HepG2 (cell line): ENCODE measurements at regions not wholly inside any gene's neighbourhood (a gene's known extent, or its start where the extent isn't known, plus 50 kb on each side); places are given as distances from the start of the nearest gene placed in this dataset.

Experiments used
- ATAC-seq: fragments of 200-7000 bp; cut with Tn5 transposase; 3 replicates; pipeline ENCODE4 v1.9.1; 2020; ENCODE audit warnings: mild to moderate bottlenecking, moderate library complexity
- BruUV-seq: library from RNA; stranded (reverse); fragments of 400-500 nt; replicated peaks from 2 replicates; lab custom pipeline; 2021; lab: Mats Ljungman, UMichigan
- CTCF ChIA-PET: fragments of 300-600 bp; formaldehyde crosslinking; extraction: SDS; loops from one replicate; lab custom pipeline; 2021; ENCODE audit warnings: low total read pairs, inconsistent platforms, low intra/inter-chr PET ratio; lab: Yijun Ruan, JAX
- POLR2A ChIA-PET: fragments of 350-600 bp; sonication (Branson Sonifier 250); formaldehyde crosslinking; loops from one replicate; lab custom pipeline; 2020; ENCODE audit warnings: antibody characterized with exemption, inconsistent platforms; lab: Yijun Ruan, JAX
- DNase-seq: peaks from one replicate; pipeline ENCODE4 v3.0.0-alpha.2; 2015; ENCODE audit warnings: low spot score
- FAIRE-seq: peaks from 3 replicates; lab custom pipeline; 2011; peaks lifted over from hg19 to GRCh38; lab: Jason Lieb, UNC
- H2AFZ ChIP-seq: one replicate; pipeline ENCODE4 v1.6.1; 2011; ENCODE audit warnings: low read length, inconsistent platforms
- H3K27ac ChIP-seq: fragments of 300-600 bp; 3 replicates; pipeline ENCODE4 v1.8.0; 2011; ENCODE audit warnings: mixed run types, mild to moderate bottlenecking, mixed read lengths, low read length, inconsistent platforms; ENCODE audit not compliant: insufficient read depth; ENCODE audit errors: extremely low read length
- H3K27me3 ChIP-seq, 2 experiments: fragments of 200-600 bp in 1 of 2; 2 replicates in 1 of 2; 3 replicates in 1 of 2; pipeline versions ENCODE4 v1.6.0 to v1.8.0; 2011; ENCODE audit warnings: low read length in 2 of 2, mild to moderate bottlenecking in 2 of 2, moderate library complexity in 2 of 2, inconsistent platforms in 1 of 2; ENCODE audit not compliant: insufficient read depth in 2 of 2, control insufficient read depth in 1 of 2
- H3K36me3 ChIP-seq, 2 experiments: fragments of 200-600 bp in 1 of 2; replicated peaks in 1 of 2; 2 replicates in 1 of 2; 3 replicates in 1 of 2; pipeline versions ENCODE4 v1.5.1 to v1.8.0; 2011; ENCODE audit warnings: low read length in 2 of 2, inconsistent platforms in 1 of 2; ENCODE audit not compliant: insufficient read depth in 2 of 2, control insufficient read depth in 1 of 2
- H3K4me1 ChIP-seq: 2 replicates; pipeline ENCODE4 v1.5.1; 2012; ENCODE audit warnings: low read length, inconsistent platforms; ENCODE audit not compliant: insufficient read depth
- H3K4me2 ChIP-seq: 2 replicates; pipeline ENCODE4 v1.6.0; 2011; ENCODE audit warnings: low read depth, low read length, inconsistent platforms
- H3K4me3 ChIP-seq, 3 experiments: fragments of 200-600 bp in 1 of 3; sonication (generic), shearing (Covaris generic) in 1 of 3; replicated peaks in 1 of 3; 2 replicates each; pipeline ENCODE4 v1.5.1; 2011 to 2016; ENCODE audit warnings: low read length in 3 of 3, inconsistent platforms in 2 of 3, low read depth in 2 of 3, mild to moderate bottlenecking in 2 of 3, control low read depth in 1 of 3, mixed read lengths in 1 of 3; ENCODE audit not compliant: insufficient read depth in 1 of 3
- H3K79me2 ChIP-seq: one replicate; pipeline ENCODE4 v1.6.1; 2011; ENCODE audit warnings: low read length, inconsistent platforms; ENCODE audit not compliant: insufficient read depth
- H3K9ac ChIP-seq: 2 replicates; pipeline ENCODE4 v1.6.0; 2011; ENCODE audit warnings: mild to moderate bottlenecking, low read depth, low read length, inconsistent platforms; ENCODE audit not compliant: insufficient read depth
- H3K9me3 ChIP-seq: 2 replicates; pipeline ENCODE4 v1.5.1; 2012; ENCODE audit warnings: mild to moderate bottlenecking, low read length
- H4K20me1 ChIP-seq: 2 replicates; pipeline ENCODE4 v1.6.0; 2011; ENCODE audit warnings: inconsistent platforms, mild to moderate bottlenecking, low read length, moderate library complexity; ENCODE audit not compliant: insufficient read depth
- GTF3A ChIP-seq: sonication (generic); formaldehyde crosslinking; conservative IDR thresholded peaks from 2 replicates; pipeline ENCODE4 v1.4.0; 2020; ENCODE audit warnings: mild to moderate bottlenecking, missing genetic modification reagents
- HNRNPLL ChIP-seq: fragments of 200-400 bp; formaldehyde crosslinking; IDR thresholded peaks from 2 replicates; pipeline ENCODE4 v1.6.1; 2017; ENCODE audit warnings: mild to moderate bottlenecking, low read depth, low read length; ENCODE audit not compliant: poor library complexity, severe bottlenecking
- RNF2 ChIP-seq: fragments of 450-650 bp; conservative IDR thresholded peaks from 2 replicates; pipeline ENCODE4 v1.6.1; 2016; ENCODE audit warnings: low read depth
- WGBS: methylation state at CpG from one replicate; pipeline ENCODE4 v1.1.6; 2017; ENCODE audit warnings: low lambda C conversion rate; 5-methylcytosine and 5-hydroxymethylcytosine counted together
- in situ Hi-C: cut with HindIII; loops from 2 replicates; pipeline ENCODE4 v1.10.0; 2017; ENCODE audit warnings: low pct_unique_long_range_greater_than_20kb; ENCODE audit not compliant: extremely low pct_ligation_motif_present
- intact Hi-C: fragments of 100-400 bp; cut with micrococcal nuclease; formaldehyde crosslinking; loops from one replicate; pipeline ENCODE4 v1.10.0; 2022; ENCODE audit not compliant: unreplicated experiment
- TF ChIP-seq, protein P1 (sequence below): sonication (generic); formaldehyde crosslinking; IDR thresholded peaks from 2 replicates; pipeline ENCODE4 v1.5.1; 2020; ENCODE audit warnings: missing genetic modification reagents, mild to moderate bottlenecking, borderline replicate concordance

DNA sequence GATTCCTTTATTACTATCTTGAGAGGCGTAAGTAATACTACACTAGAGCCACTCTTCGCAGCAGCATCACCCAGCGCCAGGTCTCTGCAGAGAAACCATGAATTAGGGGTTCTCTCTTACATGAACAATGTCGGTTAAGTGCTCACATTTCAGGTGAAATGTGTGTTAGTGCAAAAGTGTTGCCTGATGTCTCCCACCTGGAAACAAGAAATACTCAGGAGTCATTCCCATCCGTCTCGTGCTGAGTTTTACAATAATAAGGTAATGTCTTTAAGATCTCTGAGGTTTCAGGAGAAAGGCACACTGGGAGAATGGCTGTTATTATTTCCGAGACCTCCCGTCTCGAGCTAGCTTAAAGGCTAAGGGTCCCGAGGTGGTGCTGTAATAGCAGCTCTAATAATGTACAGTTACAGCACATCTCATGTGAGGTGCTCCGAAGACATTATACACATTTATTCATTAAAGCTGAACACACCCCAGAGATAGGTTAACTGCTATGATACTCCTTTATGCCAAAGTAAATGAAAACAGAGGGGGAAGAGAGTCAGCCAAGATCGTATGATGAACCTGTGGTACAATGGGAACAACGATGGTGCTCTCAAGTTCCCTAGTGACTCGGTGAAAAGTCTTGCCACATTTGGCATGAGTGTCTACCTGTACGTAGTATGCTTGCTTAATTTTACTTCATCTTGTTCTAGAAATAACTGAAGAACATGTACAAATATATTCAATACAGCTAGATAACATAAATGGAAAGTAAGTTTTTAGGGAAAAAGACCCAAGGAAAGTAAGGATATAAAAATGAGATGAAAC lies 458.3 kb upstream of the CITED2 start (continued):
- TF ChIP-seq, protein P1, sequence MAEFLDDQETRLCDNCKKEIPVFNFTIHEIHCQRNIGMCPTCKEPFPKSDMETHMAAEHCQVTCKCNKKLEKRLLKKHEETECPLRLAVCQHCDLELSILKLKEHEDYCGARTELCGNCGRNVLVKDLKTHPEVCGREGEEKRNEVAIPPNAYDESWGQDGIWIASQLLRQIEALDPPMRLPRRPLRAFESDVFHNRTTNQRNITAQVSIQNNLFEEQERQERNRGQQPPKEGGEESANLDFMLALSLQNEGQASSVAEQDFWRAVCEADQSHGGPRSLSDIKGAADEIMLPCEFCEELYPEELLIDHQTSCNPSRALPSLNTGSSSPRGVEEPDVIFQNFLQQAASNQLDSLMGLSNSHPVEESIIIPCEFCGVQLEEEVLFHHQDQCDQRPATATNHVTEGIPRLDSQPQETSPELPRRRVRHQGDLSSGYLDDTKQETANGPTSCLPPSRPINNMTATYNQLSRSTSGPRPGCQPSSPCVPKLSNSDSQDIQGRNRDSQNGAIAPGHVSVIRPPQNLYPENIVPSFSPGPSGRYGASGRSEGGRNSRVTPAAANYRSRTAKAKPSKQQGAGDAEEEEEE (CRISPR knock-in tag): no peak

DNA sequence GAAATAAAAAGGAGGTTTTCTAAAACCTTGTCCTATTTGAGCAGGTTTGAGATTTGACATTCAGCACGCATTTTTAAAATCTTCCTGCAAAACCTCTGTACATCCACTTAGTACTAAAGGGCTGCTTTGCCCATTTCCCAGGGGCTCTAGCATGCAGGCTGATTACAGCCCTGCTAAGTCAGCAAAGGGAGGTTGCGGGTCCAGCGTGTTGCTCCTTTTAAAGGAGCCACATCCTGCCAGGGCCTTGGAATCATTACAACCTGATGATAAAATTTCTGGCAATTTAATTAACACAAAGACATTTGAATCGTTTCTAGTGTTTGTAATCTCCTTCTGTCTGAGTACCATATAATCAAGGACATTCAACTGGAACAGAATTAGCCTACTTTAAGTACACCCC lies 455.1 kb upstream of the CITED2 start:
- FAIRE-seq: no peak
- H3K36me3 ChIP-seq: no peaks in the 10 kb centered on the region
- 21% methylated on average over 4 of the region's 4 CpGs for WGBS
- in situ Hi-C loops: no loop called here
- H3K4me1 ChIP-seq: no peaks in the 10 kb centered on the region
- H3K4me3 ChIP-seq: no peak overlapping the region
- CTCF ChIA-PET: no interaction called here
- no peak for DNase-seq
- no peaks in the 10 kb centered on the region for H3K9me3 ChIP-seq
- H4K20me1 ChIP-seq: no peaks in the 10 kb centered on the region
- intact Hi-C loops: no loop called here
- H3K27me3 ChIP-seq: no peaks in the 10 kb centered on the region; a peak in 1 of 5 replicates
- H3K79me2 ChIP-seq: no peaks in the 10 kb centered on the region
- no peak overlapping the region for H3K4me2 ChIP-seq
- no peak for ATAC-seq
- H3K9ac ChIP-seq: no peak overlapping the region
- no peak overlapping the region for H2AFZ ChIP-seq
- no peak for TF ChIP-seq HNRNPLL
- TF ChIP-seq GTF3A: no peak
- no peak for TF ChIP-seq RNF2
- TF ChIP-seq, all 625 proteins: peak for 0
- BruUV-seq: no TSS peak
- POLR2A ChIA-PET: no interaction called here
- no peak overlapping the region for H3K27ac ChIP-seq
